ENCODE measurements at regions not wholly inside any gene's neighbourhood (a gene's known extent, or its start where the extent isn't known, plus 50 kb on each side); places are given as distances from the start of the nearest gene placed in this dataset.

- H3K9me3 ChIP-seq, result no peaks in the 10 kb centered on the region
- WGBS, 2 donors, result 71 to 81% methylated on average over 3 of the region's 3 CpGs
- H3K27me3 ChIP-seq, result no peaks in the 10 kb centered on the region
- DNase-seq (ENCODE audit: low spot score in 2 of 2), result no peak
- H3K36me3 ChIP-seq, result no peaks in the 10 kb centered on the region
- H3K27ac ChIP-seq, result no peak overlapping the region
- H3K4me1 ChIP-seq, result no peaks in the 10 kb centered on the region
- TF ChIP-seq EP300 (IDR thresholded peaks at IDR 0.05), result no peak
- H3K4me3 ChIP-seq, result no peak overlapping the region
Observed at GRCh38 chr4:167623241-167623572, 388.9 kb upstream of the SPOCK3 start.

GRCh38 chr4:167629272-167629671 is 395.0 kb upstream of the SPOCK3 start:
- no peak for DNase-seq (ENCODE audit: low spot score in 2 of 2)
- Histone ChIP-seq H3K4me3 (no peak overlapping the region), H3K4me1 (no peaks in the 10 kb centered on the region), H3K27me3 (no peaks in the 10 kb centered on the region), H3K36me3 (no peaks in the 10 kb centered on the region), H3K27ac (no peak overlapping the region), H3K9me3 (no peaks in the 10 kb centered on the region)
- TF ChIP-seq EP300 (IDR thresholded peaks at IDR 0.05) (no peak), CTCF (IDR thresholded peaks at IDR 0.05) (no peak), POLR2A (IDR thresholded peaks at IDR 0.05) (no peak)
- 90 to 92% methylated on average over 2 of the region's 2 CpGs for WGBS, 2 donors

GRCh38 chr4:167642250-167642649 is 408.0 kb upstream of the SPOCK3 start:
- TF ChIP-seq POLR2A (IDR thresholded peaks at IDR 0.05) (no peak), CTCF (IDR thresholded peaks at IDR 0.05) (no peak), EP300 (IDR thresholded peaks at IDR 0.05) (no peak)
- Histone ChIP-seq H3K27ac (no peak overlapping the region), H3K4me1 (no peaks in the 10 kb centered on the region), H3K9me3 (no peaks in the 10 kb centered on the region), H3K36me3 (no peaks in the 10 kb centered on the region), H3K4me3 (no peak overlapping the region), H3K27me3 (no peaks in the 10 kb centered on the region)
- no peak for DNase-seq (ENCODE audit: low spot score in 2 of 2)
- WGBS, 2 donors, result 57 to 70% methylated on average over 2 of the region's 2 CpGs

- Histone ChIP-seq H3K4me3 (no peak overlapping the region), H3K36me3 (no peaks in the 10 kb centered on the region), H3K27me3 (no peaks in the 10 kb centered on the region), H3K9me3 (no peaks in the 10 kb centered on the region), H3K4me1 (no peaks in the 10 kb centered on the region), H3K27ac (no peak overlapping the region)
- DNase-seq (ENCODE audit: low spot score in 2 of 2), result no peak
- TF ChIP-seq POLR2A (IDR thresholded peaks at IDR 0.05) (no peak), CTCF (IDR thresholded peaks at IDR 0.05) (no peak), EP300 (IDR thresholded peaks at IDR 0.05) (no peak)
Observed at GRCh38 chr4:167645358-167645757, 411.1 kb upstream of the SPOCK3 start.

GRCh38 chr4:167652267-167652666 is 418.0 kb upstream of the SPOCK3 start:
- Histone ChIP-seq H3K27ac (no peak overlapping the region), H3K4me1 (no peaks in the 10 kb centered on the region), H3K4me3 (no peak overlapping the region), H3K36me3 (no peaks in the 10 kb centered on the region), H3K27me3 (no peaks in the 10 kb centered on the region), H3K9me3 (peaks cover 0 to 7% (median 0%) of the 10 kb centered on the region in 4 donors)
- 63 to 73% methylated on average over 4 of the region's 4 CpGs for WGBS, 2 donors
- no peak for DNase-seq (ENCODE audit: low spot score in 2 of 2)
- no peak for TF ChIP-seq POLR2A (IDR thresholded peaks at IDR 0.05)
- no peak for TF ChIP-seq CTCF (IDR thresholded peaks at IDR 0.05)
- no peak for TF ChIP-seq EP300 (IDR thresholded peaks at IDR 0.05)

GRCh38 chr4:167688660-167689142 is 403.6 kb upstream of the ANXA10 start:
- TF ChIP-seq POLR2A (IDR thresholded peaks at IDR 0.05) (no peak), EP300 (IDR thresholded peaks at IDR 0.05) (no peak), CTCF (IDR thresholded peaks at IDR 0.05) (no peak)
- no peaks in the 10 kb centered on the region for H3K4me1 ChIP-seq
- H3K4me3 ChIP-seq, result no peak overlapping the region
- H3K36me3 ChIP-seq, result no peaks in the 10 kb centered on the region
- no peak for DNase-seq (ENCODE audit: low spot score in 2 of 2)
- H3K9me3 ChIP-seq, result no peaks in the 10 kb centered on the region
- H3K27ac ChIP-seq, result no peak overlapping the region
- no peaks in the 10 kb centered on the region for H3K27me3 ChIP-seq
- WGBS, 2 donors, result 51 to 53% methylated on average over 9 of the region's 9 CpGs
